Liver (tissue), 3 donors: ENCODE measurements at regions not wholly inside any gene's neighbourhood (a gene's known extent, or its start where the extent isn't known, plus 50 kb on each side); places are given as distances from the start of the nearest gene placed in this dataset.

Experiments
- ATF3 ChIP-seq: IDR thresholded peaks from 2 replicates; pipeline ENCODE4 v1.6.1; 2016; ENCODE audit warnings: antibody characterized with exemption
- CTCF ChIP-seq: fragments of 150-350 bp; IDR thresholded peaks from 2 replicates; pipeline ENCODE4 v1.5.1; 2017; ENCODE audit warnings: improper control_type of control experiment, low read depth, low read length; ENCODE audit not compliant: missing input control
- EGR1 ChIP-seq, 2 donors: IDR thresholded peaks; 2 replicates each; pipeline ENCODE4 v1.6.1; 2016 to 2018; ENCODE audit warnings: antibody characterized with exemption in 2 of 2, low read depth in 2 of 2
- GABPA ChIP-seq, 2 donors: IDR thresholded peaks in 1 of 2; conservative IDR thresholded peaks in 1 of 2; 2 replicates each; pipeline ENCODE4 v1.6.1; 2016; ENCODE audit warnings: antibody characterized with exemption in 2 of 2, mild to moderate bottlenecking in 1 of 2, moderate library complexity in 1 of 2
- HNF4A ChIP-seq, 2 donors: conservative IDR thresholded peaks; 2 replicates each; pipeline ENCODE4 v1.6.1; 2016; ENCODE audit warnings: antibody characterized with exemption in 2 of 2, mild to moderate bottlenecking in 2 of 2
- HNF4G ChIP-seq: IDR thresholded peaks from 2 replicates; pipeline ENCODE4 v1.6.1; 2016; ENCODE audit warnings: antibody characterized with exemption
- JUND ChIP-seq, 2 donors: IDR thresholded peaks; 2 replicates each; pipeline ENCODE4 v1.6.1; 2016; ENCODE audit warnings: antibody characterized with exemption in 2 of 2
- MAX ChIP-seq: IDR thresholded peaks from 2 replicates; pipeline ENCODE4 v1.6.1; 2016; ENCODE audit warnings: antibody characterized with exemption
- RAD21 ChIP-seq, 2 donors: IDR thresholded peaks; 2 replicates each; pipeline ENCODE4 v1.6.1; 2016; ENCODE audit warnings: antibody characterized with exemption in 2 of 2, mild to moderate bottlenecking in 2 of 2
- RXRA ChIP-seq, 2 donors: IDR thresholded peaks; 2 replicates each; pipeline ENCODE4 v1.6.1; 2017 to 2018; ENCODE audit warnings: antibody characterized with exemption in 2 of 2, mild to moderate bottlenecking in 1 of 2
- TAF1 ChIP-seq: conservative IDR thresholded peaks from 2 replicates; pipeline ENCODE4 v1.6.1; 2016; ENCODE audit warnings: antibody characterized with exemption, mild to moderate bottlenecking
- YY1 ChIP-seq: IDR thresholded peaks from 2 replicates; pipeline ENCODE4 v1.6.1; 2016; ENCODE audit warnings: antibody characterized with exemption, mild to moderate bottlenecking
- TF ChIP-seq, protein P1 (sequence below): IDR thresholded peaks from 2 replicates; pipeline ENCODE4 v1.6.1; 2016; ENCODE audit warnings: antibody characterized with exemption
- TF ChIP-seq, protein P2 (sequence below): IDR thresholded peaks from 2 replicates; pipeline ENCODE4 v1.6.1; 2016; ENCODE audit warnings: antibody characterized with exemption, mild to moderate bottlenecking
- donor health status: healthy.
- donor health status: healthy.

GRCh38 chr2:107093426-107093957 is 207.5 kb upstream of the ST6GAL2 start:
- TF ChIP-seq CTCF (no peak), YY1 (no peak), MAX (no peak), HNF4A (conservative IDR thresholded peaks at IDR 0.05) (no peak), EGR1 (IDR thresholded peaks at IDR 0.05; ENCODE audit: low read depth in 2 of 2) (no peak), JUND (IDR thresholded peaks at IDR 0.05) (no peak), GABPA (IDR thresholded peaks at IDR 0.05 in 1 of 2, conservative IDR thresholded peaks at IDR 0.05 in 1 of 2) (no peak), RXRA (IDR thresholded peaks at IDR 0.05) (no peak), TAF1 (no peak), RAD21 (IDR thresholded peaks at IDR 0.05) (no peak), HNF4G (no peak), ATF3 (no peak)
- TF ChIP-seq, protein P1, sequence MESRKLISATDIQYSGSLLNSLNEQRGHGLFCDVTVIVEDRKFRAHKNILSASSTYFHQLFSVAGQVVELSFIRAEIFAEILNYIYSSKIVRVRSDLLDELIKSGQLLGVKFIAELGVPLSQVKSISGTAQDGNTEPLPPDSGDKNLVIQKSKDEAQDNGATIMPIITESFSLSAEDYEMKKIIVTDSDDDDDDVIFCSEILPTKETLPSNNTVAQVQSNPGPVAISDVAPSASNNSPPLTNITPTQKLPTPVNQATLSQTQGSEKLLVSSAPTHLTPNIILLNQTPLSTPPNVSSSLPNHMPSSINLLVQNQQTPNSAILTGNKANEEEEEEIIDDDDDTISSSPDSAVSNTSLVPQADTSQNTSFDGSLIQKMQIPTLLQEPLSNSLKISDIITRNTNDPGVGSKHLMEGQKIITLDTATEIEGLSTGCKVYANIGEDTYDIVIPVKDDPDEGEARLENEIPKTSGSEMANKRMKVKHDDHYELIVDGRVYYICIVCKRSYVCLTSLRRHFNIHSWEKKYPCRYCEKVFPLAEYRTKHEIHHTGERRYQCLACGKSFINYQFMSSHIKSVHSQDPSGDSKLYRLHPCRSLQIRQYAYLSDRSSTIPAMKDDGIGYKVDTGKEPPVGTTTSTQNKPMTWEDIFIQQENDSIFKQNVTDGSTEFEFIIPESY, result no peak
- TF ChIP-seq, protein P2, sequence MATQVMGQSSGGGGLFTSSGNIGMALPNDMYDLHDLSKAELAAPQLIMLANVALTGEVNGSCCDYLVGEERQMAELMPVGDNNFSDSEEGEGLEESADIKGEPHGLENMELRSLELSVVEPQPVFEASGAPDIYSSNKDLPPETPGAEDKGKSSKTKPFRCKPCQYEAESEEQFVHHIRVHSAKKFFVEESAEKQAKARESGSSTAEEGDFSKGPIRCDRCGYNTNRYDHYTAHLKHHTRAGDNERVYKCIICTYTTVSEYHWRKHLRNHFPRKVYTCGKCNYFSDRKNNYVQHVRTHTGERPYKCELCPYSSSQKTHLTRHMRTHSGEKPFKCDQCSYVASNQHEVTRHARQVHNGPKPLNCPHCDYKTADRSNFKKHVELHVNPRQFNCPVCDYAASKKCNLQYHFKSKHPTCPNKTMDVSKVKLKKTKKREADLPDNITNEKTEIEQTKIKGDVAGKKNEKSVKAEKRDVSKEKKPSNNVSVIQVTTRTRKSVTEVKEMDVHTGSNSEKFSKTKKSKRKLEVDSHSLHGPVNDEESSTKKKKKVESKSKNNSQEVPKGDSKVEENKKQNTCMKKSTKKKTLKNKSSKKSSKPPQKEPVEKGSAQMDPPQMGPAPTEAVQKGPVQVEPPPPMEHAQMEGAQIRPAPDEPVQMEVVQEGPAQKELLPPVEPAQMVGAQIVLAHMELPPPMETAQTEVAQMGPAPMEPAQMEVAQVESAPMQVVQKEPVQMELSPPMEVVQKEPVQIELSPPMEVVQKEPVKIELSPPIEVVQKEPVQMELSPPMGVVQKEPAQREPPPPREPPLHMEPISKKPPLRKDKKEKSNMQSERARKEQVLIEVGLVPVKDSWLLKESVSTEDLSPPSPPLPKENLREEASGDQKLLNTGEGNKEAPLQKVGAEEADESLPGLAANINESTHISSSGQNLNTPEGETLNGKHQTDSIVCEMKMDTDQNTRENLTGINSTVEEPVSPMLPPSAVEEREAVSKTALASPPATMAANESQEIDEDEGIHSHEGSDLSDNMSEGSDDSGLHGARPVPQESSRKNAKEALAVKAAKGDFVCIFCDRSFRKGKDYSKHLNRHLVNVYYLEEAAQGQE, result no peak
